Left lung (tissue), 4 donors: ENCODE measurements at regions not wholly inside any gene's neighbourhood (a gene's known extent, or its start where the extent isn't known, plus 50 kb on each side); places are given as distances from the start of the nearest gene placed in this dataset.

Experiments
- ATAC-seq: fragments of 200-7000 bp; cut with Tn5 transposase; one replicate; pipeline ENCODE4 v1.9.1; 2020; ENCODE audit warnings: moderate library complexity
- DNase-seq, 4 donors: peaks; one replicate each; pipeline ENCODE4 v3.0.0-alpha.2; 2013 to 2020
- H3K27ac ChIP-seq, 2 donors: fragments of 200-600 bp; sonication (generic) in 1 of 2; one replicate each; pipeline versions ENCODE4 v1.5.0 to v1.8.0; 2020 to 2021
- H3K27me3 ChIP-seq, 2 donors: fragments of 200-600 bp; sonication (generic) in 1 of 2; one replicate each; pipeline versions ENCODE4 v1.5.0 to v1.8.0; 2020 to 2021
- H3K36me3 ChIP-seq, 2 donors: fragments of 200-600 bp; sonication (generic) in 1 of 2; one replicate each; pipeline versions ENCODE4 v1.5.0 to v1.8.0; 2020 to 2021
- H3K4me1 ChIP-seq, 2 donors: fragments of 200-600 bp; one replicate each; pipeline ENCODE4 v1.8.0; 2021
- H3K4me3 ChIP-seq, 2 donors: fragments of 200-600 bp; sonication (generic) in 1 of 2; one replicate each; pipeline versions ENCODE4 v1.5.0 to v1.8.0; 2020 to 2021; ENCODE audit warnings: mild to moderate bottlenecking in 1 of 2
- H3K9me3 ChIP-seq, 2 donors: fragments of 200-600 bp; sonication (generic) in 1 of 2; one replicate each; pipeline versions ENCODE4 v1.5.0 to v1.8.0; 2020 to 2021
- CTCF ChIP-seq, 2 donors: fragments of 200-600 bp; sonication (generic) in 1 of 2; IDR thresholded peaks; one replicate each; pipeline versions ENCODE4 v1.5.0 to v1.8.0; 2021; ENCODE audit warnings: antibody characterized with exemption in 2 of 2
- intact Hi-C, 2 donors: fragments of 100-400 bp; cut with DNase I; formaldehyde crosslinking; loops; one replicate each; pipeline versions ENCODE4 v1.11.2 to v1.14.2; 2022
- donor health status: DM: no; HTN: yes; CAD: no.
- donor health status: DM: no; HTN: no; CAD: no.

DNA sequence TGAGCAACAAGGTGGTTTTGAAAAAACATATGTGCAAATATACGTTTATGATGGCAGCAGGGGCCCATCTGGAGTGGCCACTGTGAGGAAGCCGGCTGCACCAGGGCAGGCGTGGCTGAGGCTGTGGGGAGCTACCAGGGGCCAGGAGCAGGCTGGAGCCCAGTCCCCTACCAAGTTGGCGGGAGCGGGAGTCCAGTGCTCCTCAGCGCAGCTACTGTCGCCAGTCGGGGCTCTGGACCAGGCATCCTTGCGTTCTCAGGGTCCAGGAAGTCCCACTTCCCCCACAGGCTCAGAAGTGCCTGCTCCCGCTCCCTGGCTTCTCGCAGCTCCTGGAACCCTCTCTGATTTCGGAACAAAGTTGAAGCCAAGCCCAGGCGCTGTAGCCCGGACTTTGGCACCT is 1377.5 kb upstream of the FLRT2 start:
- no peaks in the 10 kb centered on the region for H3K27me3 ChIP-seq
- H3K27ac ChIP-seq = no peak overlapping the region
- no peaks in the 10 kb centered on the region for H3K36me3 ChIP-seq
- H3K4me3 ChIP-seq = no peak overlapping the region
- intact Hi-C loops = no loop called here
- DNase-seq = peak in 1 of 4 donors; percentile 64
- no peak for ATAC-seq
- no peaks in the 10 kb centered on the region for H3K9me3 ChIP-seq
- no peak for TF ChIP-seq CTCF (IDR thresholded peaks at IDR 0.05)
- no peaks in the 10 kb centered on the region for H3K4me1 ChIP-seq

- ATAC-seq = peak; percentile 42
- intact Hi-C loops = no loop called here
- Histone ChIP-seq H3K4me1 (no peaks in the 10 kb centered on the region), H3K27me3 (no peaks in the 10 kb centered on the region), H3K9me3 (no peaks in the 10 kb centered on the region), H3K36me3 (no peaks in the 10 kb centered on the region), H3K4me3 (no peak overlapping the region), H3K27ac (no peak overlapping the region)
- no peak for TF ChIP-seq CTCF (IDR thresholded peaks at IDR 0.05)
- DNase-seq = no peak
Measured at GRCh38 chr14:84162633-84163032, 1367.3 kb upstream of the FLRT2 start.

DNA sequence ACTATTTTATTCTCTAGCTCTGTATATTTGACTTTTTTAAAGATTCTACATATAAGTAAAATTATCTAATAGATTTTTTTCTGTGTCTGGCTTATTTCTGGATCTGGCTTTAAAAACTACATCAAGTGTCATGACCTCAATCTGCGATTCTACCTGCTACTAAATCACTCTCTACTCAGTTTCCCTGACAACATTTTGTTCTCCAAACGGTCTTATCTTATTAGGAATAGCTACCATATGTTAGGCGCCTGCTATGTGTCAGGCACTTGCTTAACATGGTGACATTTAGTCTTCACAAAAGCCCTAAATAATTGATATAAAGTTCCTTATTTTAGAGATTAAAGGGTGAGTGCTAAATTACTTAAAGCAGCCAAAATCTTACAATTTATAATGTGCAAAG is 1362.9 kb upstream of the FLRT2 start:
- Histone ChIP-seq H3K4me1 (no peaks in the 10 kb centered on the region), H3K27me3 (no peaks in the 10 kb centered on the region), H3K36me3 (no peaks in the 10 kb centered on the region), H3K9me3 (no peaks in the 10 kb centered on the region), H3K4me3 (no peak overlapping the region), H3K27ac (no peak overlapping the region)
- ATAC-seq (no peak), DNase-seq (no peak)
- intact Hi-C loops = no loop called here
- no peak for TF ChIP-seq CTCF (IDR thresholded peaks at IDR 0.05)

DNA sequence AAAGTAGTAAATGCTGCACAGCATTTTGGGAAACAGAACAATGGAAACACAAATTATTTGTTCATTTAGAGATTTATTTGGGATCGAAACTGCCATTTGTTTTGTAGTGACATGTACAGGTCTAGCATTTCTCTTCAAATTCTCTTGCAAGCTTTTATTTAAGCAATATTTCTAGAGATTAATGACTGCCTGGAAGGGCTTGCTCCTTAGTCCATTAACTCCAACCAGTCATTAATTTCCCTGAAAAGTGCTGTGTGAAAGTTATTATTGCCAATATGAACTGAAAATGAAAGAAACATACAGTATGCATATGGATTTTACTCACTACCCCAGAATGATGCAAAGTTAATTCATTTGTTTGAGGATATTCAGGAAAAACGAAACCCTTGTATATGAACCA is 1349.6 kb upstream of the FLRT2 start:
- no peak for DNase-seq
- Histone ChIP-seq H3K9me3 (no peaks in the 10 kb centered on the region), H3K36me3 (no peaks in the 10 kb centered on the region), H3K4me3 (no peak overlapping the region), H3K27me3 (no peaks in the 10 kb centered on the region), H3K27ac (no peak overlapping the region), H3K4me1 (no peaks in the 10 kb centered on the region)
- intact Hi-C loops = no loop called here
- no peak for ATAC-seq
- TF ChIP-seq CTCF (IDR thresholded peaks at IDR 0.05) = no peak

GRCh38 chr14:84181072-84181471 is 1348.9 kb upstream of the FLRT2 start:
- H3K4me3 ChIP-seq = no peak overlapping the region
- DNase-seq (no peak), ATAC-seq (no peak)
- H3K9me3 ChIP-seq = no peaks in the 10 kb centered on the region
- intact Hi-C loops = no loop called here
- no peaks in the 10 kb centered on the region for H3K36me3 ChIP-seq
- no peaks in the 10 kb centered on the region for H3K27me3 ChIP-seq
- no peaks in the 10 kb centered on the region for H3K4me1 ChIP-seq
- TF ChIP-seq CTCF (IDR thresholded peaks at IDR 0.05) = no peak
- H3K27ac ChIP-seq = no peak overlapping the region
